ENCODE measurements at regions not wholly inside any gene's neighbourhood (a gene's known extent, or its start where the extent isn't known, plus 50 kb on each side); places are given as distances from the start of the nearest gene placed in this dataset.
A peak's percentile ranks its signal among the peaks of the same experiment; 100 is the strongest.

GRCh38 chr11:45024316-45024715, 73.6 kb upstream of the TP53I11 start:
- no peaks in the 10 kb centered on the region for H3K9me3 ChIP-seq
- TF ChIP-seq POLR2AphosphoS5 (IDR thresholded peaks at IDR 0.05; ENCODE audit: insufficient read depth in 1 of 2, low read depth in 1 of 2) (no peak), CTCF (IDR thresholded peaks at IDR 0.05) (no peak), POLR2A (IDR thresholded peaks at IDR 0.05) (no peak)
- H3K4me3 ChIP-seq, result no peak overlapping the region
- peaks cover 23% of the 10 kb centered on the region for H3K4me1 ChIP-seq
- H3K27me3 ChIP-seq, result no peaks in the 10 kb centered on the region
- no peaks in the 10 kb centered on the region for H3K36me3 ChIP-seq
- H3K27ac ChIP-seq, result no peak overlapping the region
- intact Hi-C loops (cut with DNase I), result loop anchor here (5.0 kb wide), 1 partner anchor 63 kb away; no protein-coding TSS in a partner anchor
- no peak for DNase-seq (ENCODE audit: extremely low spot score in 2 of 2)

DNA sequence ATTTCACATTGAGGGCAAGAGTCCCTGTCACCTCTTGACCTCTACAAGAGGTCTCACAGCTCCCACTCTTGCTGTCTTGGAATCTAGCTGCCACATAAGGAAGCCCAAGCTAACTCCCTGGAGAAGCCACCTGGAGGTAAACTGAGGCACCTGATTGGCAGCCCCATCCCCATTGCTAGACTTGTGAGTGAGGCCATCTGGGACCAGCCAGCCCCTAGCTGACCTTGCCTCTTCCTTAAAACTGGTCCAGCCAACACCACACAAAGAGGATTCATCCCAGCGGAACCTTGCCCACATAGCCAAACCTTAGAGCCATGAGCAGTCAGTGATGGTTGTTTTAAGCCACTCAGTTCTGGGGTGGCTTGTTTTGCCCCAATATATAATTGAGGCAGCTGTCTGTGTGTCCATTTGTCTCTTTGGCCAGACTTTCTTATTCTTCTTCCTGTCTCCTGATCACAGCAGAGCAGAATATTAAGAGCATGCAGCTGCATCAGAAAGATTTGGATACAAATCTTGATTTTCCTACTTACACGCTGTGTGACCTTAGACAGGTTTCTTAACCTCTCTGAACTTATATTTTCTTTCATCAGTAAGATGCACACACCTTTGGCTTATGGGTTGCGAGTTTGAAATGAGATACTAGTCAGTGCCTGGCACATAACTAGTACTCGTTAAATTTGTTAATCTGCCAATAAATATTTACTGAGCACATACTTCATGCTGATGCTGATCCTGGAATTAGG, 74.3 kb upstream of the TP53I11 start:
- Histone ChIP-seq H3K36me3 (no peaks in the 10 kb centered on the region), H3K4me1 (peaks cover 23% of the 10 kb centered on the region), H3K27me3 (no peaks in the 10 kb centered on the region), H3K9me3 (no peaks in the 10 kb centered on the region), H3K4me3 (no peak overlapping the region), H3K27ac (no peak overlapping the region)
- TF ChIP-seq POLR2AphosphoS5 (IDR thresholded peaks at IDR 0.05; ENCODE audit: insufficient read depth in 1 of 2, low read depth in 1 of 2) (no peak), CTCF (IDR thresholded peaks at IDR 0.05) (no peak), POLR2A (IDR thresholded peaks at IDR 0.05) (no peak)
- intact Hi-C loops (cut with DNase I), result loop anchor here (5.0 kb wide), 1 partner anchor 62 kb away; no protein-coding TSS in a partner anchor
- DNase-seq (ENCODE audit: extremely low spot score in 2 of 2), result no peak

- Histone ChIP-seq H3K27me3 (no peaks in the 10 kb centered on the region), H3K4me3 (no peak overlapping the region), H3K4me1 (peaks cover 21% of the 10 kb centered on the region), H3K36me3 (no peaks in the 10 kb centered on the region), H3K9me3 (no peaks in the 10 kb centered on the region), H3K27ac (no peak overlapping the region)
- intact Hi-C loops (cut with DNase I), result no loop called here
- TF ChIP-seq POLR2AphosphoS5 (IDR thresholded peaks at IDR 0.05; ENCODE audit: insufficient read depth in 1 of 2, low read depth in 1 of 2) (peak in 1 of 2 donors; percentile 29), POLR2A (IDR thresholded peaks at IDR 0.05) (no peak)
- DNase-seq (ENCODE audit: extremely low spot score in 2 of 2), result no peak
These were observed 75.2 kb upstream of the TP53I11 start for GRCh38 chr11:45025716-45026492.

DNA sequence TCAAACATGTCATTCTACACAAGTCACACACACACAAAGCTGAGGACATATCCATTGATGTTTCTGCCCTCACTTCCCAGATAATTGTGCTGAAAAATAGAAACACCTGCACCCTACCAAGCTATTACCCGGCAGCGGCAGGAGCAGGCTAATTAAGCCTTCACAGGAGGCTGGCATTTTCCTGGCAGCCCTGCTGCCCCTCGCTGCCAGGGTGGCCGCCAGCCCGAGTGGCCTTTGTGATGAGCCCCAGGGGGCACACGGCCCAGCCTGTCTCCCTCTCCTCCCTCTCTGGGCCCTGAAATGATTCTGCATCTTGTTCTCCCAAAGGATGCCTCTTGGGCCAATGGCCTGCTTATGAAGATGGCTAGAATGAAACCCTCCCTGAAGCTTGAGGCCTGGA, 76.2 kb upstream of the TP53I11 start:
- intact Hi-C loops (cut with DNase I), result no loop called here
- Histone ChIP-seq H3K9me3 (no peaks in the 10 kb centered on the region), H3K4me1 (peaks cover 12% of the 10 kb centered on the region), H3K4me3 (no peak overlapping the region), H3K36me3 (no peaks in the 10 kb centered on the region), H3K27ac (no peak overlapping the region), H3K27me3 (no peaks in the 10 kb centered on the region)
- no peak for TF ChIP-seq POLR2AphosphoS5 (IDR thresholded peaks at IDR 0.05; ENCODE audit: insufficient read depth in 1 of 2, low read depth in 1 of 2)
- TF ChIP-seq CTCF (IDR thresholded peaks at IDR 0.05), result no peak
- no peak for TF ChIP-seq POLR2A (IDR thresholded peaks at IDR 0.05)
- DNase-seq (ENCODE audit: extremely low spot score in 2 of 2), result no peak

DNA sequence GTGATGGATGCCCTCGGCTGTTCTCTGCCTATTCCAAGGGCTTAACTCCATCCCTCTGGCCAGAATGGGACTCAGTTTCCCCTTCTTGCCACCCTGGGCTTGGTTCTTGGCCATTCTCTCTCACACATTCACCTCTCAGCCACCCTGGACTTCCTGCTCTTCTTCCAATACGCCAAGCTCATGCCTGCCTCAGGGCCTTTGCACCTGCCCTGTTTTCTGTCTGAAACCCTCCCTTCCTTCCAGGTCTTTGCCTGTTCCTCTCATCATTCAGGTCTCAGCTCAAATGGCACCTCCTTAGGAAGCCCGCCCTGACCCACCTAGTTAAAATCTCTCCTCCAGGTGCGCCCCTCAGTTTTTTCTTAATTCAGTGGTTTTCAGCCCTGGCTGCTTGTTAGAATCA, 76.6 kb upstream of the TP53I11 start:
- Histone ChIP-seq H3K27ac (no peak overlapping the region), H3K4me3 (no peak overlapping the region), H3K36me3 (no peaks in the 10 kb centered on the region), H3K4me1 (peaks cover 7% of the 10 kb centered on the region), H3K27me3 (no peaks in the 10 kb centered on the region), H3K9me3 (no peaks in the 10 kb centered on the region)
- intact Hi-C loops (cut with DNase I), result no loop called here
- TF ChIP-seq POLR2AphosphoS5 (IDR thresholded peaks at IDR 0.05; ENCODE audit: insufficient read depth in 1 of 2, low read depth in 1 of 2) (no peak), CTCF (IDR thresholded peaks at IDR 0.05) (no peak), POLR2A (IDR thresholded peaks at IDR 0.05) (no peak)
- DNase-seq (ENCODE audit: extremely low spot score in 2 of 2), result peak in 1 of 2 donors; percentile 43
